Peyer's patch (tissue), 4 donors: ENCODE measurements at regions not wholly inside any gene's neighbourhood (a gene's known extent, or its start where the extent isn't known, plus 50 kb on each side); places are given as distances from the start of the nearest gene placed in this dataset.
"Not testable (repeated sequence)": the region's sequence is repeated elsewhere in the genome, so short reads cannot be mapped to it uniquely, and the experiment has no call there.

Source experiments
- DNase-seq, 3 donors: peaks; one replicate each; pipeline ENCODE4 v3.0.0-alpha.2; 2017 to 2019
- H3K27ac ChIP-seq, 4 donors: fragments of 200-600 bp; sonication (generic); one replicate each; pipeline ENCODE4 v1.5.1; 2016 to 2019
- H3K27me3 ChIP-seq, 2 donors: fragments of 200-600 bp; sonication (generic); one replicate each; pipeline ENCODE4 v1.5.1; 2019
- H3K36me3 ChIP-seq, 3 donors: fragments of 200-600 bp; sonication (generic); one replicate each; pipeline ENCODE4 v1.5.1; 2016 to 2019
- H3K4me1 ChIP-seq, 4 donors: fragments of 200-600 bp; sonication (generic); one replicate each; pipeline ENCODE4 v1.5.1; 2016 to 2019
- H3K4me3 ChIP-seq, 4 donors: fragments of 200-600 bp; sonication (generic); 1 replicate in 3 of 4; 2 replicates in 1 of 4; pipeline ENCODE4 v1.5.1; 2016 to 2019; ENCODE audit warnings: mild to moderate bottlenecking in 1 of 4
- H3K9me3 ChIP-seq, 4 donors: fragments of 200-600 bp; sonication (generic); one replicate each; pipeline ENCODE4 v1.5.1; 2016 to 2019; ENCODE audit warnings: mild to moderate bottlenecking in 1 of 4
- CTCF ChIP-seq, 6 experiments: fragments of 450-650 bp in 4 of 6; fragments of 200-600 bp in 2 of 6; sonication (generic) in 1 of 6; IDR thresholded peaks; one replicate each; pipeline ENCODE4 v1.5.1; 2017 to 2019; ENCODE audit warnings: antibody characterized with exemption in 6 of 6, mild to moderate bottlenecking in 3 of 6, moderate library complexity in 1 of 6
- POLR2A ChIP-seq, 2 donors: fragments of 450-650 bp; IDR thresholded peaks; one replicate each; pipeline ENCODE4 v1.5.1; 2017; ENCODE audit warnings: antibody characterized with exemption in 2 of 2, mild to moderate bottlenecking in 2 of 2, moderate library complexity in 2 of 2

- no peaks in the 10 kb centered on the region for H3K9me3 ChIP-seq
- no peaks in the 10 kb centered on the region for H3K4me1 ChIP-seq
- H3K36me3 ChIP-seq, result no peaks in the 10 kb centered on the region
- H3K27ac ChIP-seq, result no peak overlapping the region
- no peaks in the 10 kb centered on the region for H3K27me3 ChIP-seq
- DNase-seq, result no peak
- TF ChIP-seq POLR2A (IDR thresholded peaks at IDR 0.05) (no peak), CTCF (IDR thresholded peaks at IDR 0.05) (no peak)
- H3K4me3 ChIP-seq, result no peak overlapping the region
Observed at GRCh38 chr14:89690139-89690538, 264.4 kb downstream of the EFCAB11 start.

- not testable (repeated sequence) for DNase-seq, H3K4me1 ChIP-seq, H3K27me3 ChIP-seq, H3K27ac ChIP-seq, H3K9me3 ChIP-seq, H3K36me3 ChIP-seq, H3K4me3 ChIP-seq
Observed at GRCh38 chr14:89689711-89690110, 264.8 kb downstream of the EFCAB11 start.

- Histone ChIP-seq H3K4me3 (no peak overlapping the region), H3K27me3 (no peaks in the 10 kb centered on the region), H3K27ac (no peak overlapping the region), H3K9me3 (no peaks in the 10 kb centered on the region), H3K4me1 (no peaks in the 10 kb centered on the region), H3K36me3 (no peaks in the 10 kb centered on the region)
- TF ChIP-seq POLR2A (IDR thresholded peaks at IDR 0.05) (no peak), CTCF (IDR thresholded peaks at IDR 0.05) (no peak)
- DNase-seq, result no peak
Observed at GRCh38 chr14:89688507-89689211, 265.9 kb downstream of the EFCAB11 start.

- not testable (repeated sequence) for H3K4me3 ChIP-seq, H3K27ac ChIP-seq, H3K27me3 ChIP-seq, H3K9me3 ChIP-seq, H3K4me1 ChIP-seq, DNase-seq, H3K36me3 ChIP-seq
Observed at GRCh38 chr14:89687129-89687528, 267.4 kb downstream of the EFCAB11 start.

GRCh38 chr14:89684139-89684538, 267.1 kb upstream of the FOXN3 start:
- H3K4me3 ChIP-seq, result no peak overlapping the region
- no peak for TF ChIP-seq POLR2A (IDR thresholded peaks at IDR 0.05)
- no peak for TF ChIP-seq CTCF (IDR thresholded peaks at IDR 0.05)
- DNase-seq, result no peak
- peaks cover 0 to 9% (median 4%) of the 10 kb centered on the region in 4 donors for H3K4me1 ChIP-seq
- H3K27ac ChIP-seq, result no peak overlapping the region
- no peaks in the 10 kb centered on the region for H3K27me3 ChIP-seq
- no peaks in the 10 kb centered on the region for H3K36me3 ChIP-seq
- no peaks in the 10 kb centered on the region for H3K9me3 ChIP-seq

GRCh38 chr14:89681086-89682018, 264.3 kb upstream of the FOXN3 start:
- Histone ChIP-seq H3K4me3 (peak overlapping the region in 1 of 4 donors; percentile 3), H3K27me3 (no peaks in the 10 kb centered on the region), H3K36me3 (no peaks in the 10 kb centered on the region), H3K9me3 (no peaks in the 10 kb centered on the region), H3K27ac (peak overlapping the region in 3 of 4 donors; percentile 14 to 43 (median 33)), H3K4me1 (peaks cover 0 to 9% (median 4%) of the 10 kb centered on the region in 4 donors)
- peak in 2 of 3 donors; percentile 66 to 76 for DNase-seq
- TF ChIP-seq CTCF (IDR thresholded peaks at IDR 0.05) (no peak), POLR2A (IDR thresholded peaks at IDR 0.05) (no peak)
